ENCODE measurements at regions not wholly inside any gene's neighbourhood (a gene's known extent, or its start where the extent isn't known, plus 50 kb on each side); places are given as distances from the start of the nearest gene placed in this dataset.
A peak's percentile ranks its signal among the peaks of the same experiment; 100 is the strongest.

DNA sequence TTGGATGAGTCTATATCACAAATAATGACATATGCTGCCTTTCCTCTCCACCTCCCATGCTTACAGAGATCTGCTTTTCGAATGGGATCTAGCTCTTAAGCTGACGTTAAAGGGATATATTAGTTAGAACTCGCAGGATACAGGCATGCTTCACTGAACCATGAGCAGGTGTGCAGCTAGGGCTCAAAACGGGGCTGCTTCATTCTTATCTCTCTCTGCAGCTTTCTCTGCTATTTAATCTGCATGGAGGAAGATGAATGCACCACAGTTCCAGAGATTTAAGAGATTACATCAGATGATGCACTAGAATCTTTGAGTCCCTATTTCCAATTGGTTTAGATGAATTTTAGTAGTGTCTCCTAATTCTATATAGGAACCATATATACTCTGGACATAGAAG, 327.0 kb downstream of the RAD51AP2 start:
- Histone ChIP-seq H3K27me3 (ENCODE audit: insufficient read depth, low read depth, severe bottlenecking) (no peaks in the 10 kb centered on the region), H3K9me3 (ENCODE audit: severe bottlenecking) (no peaks in the 10 kb centered on the region), H3K27ac (no peak overlapping the region), H3K36me3 (no peaks in the 10 kb centered on the region), H3K4me3 (ENCODE audit: low read depth, low read length) (no peak overlapping the region)
- peak; percentile 87 for DNase-seq
- TF ChIP-seq, protein P1, sequence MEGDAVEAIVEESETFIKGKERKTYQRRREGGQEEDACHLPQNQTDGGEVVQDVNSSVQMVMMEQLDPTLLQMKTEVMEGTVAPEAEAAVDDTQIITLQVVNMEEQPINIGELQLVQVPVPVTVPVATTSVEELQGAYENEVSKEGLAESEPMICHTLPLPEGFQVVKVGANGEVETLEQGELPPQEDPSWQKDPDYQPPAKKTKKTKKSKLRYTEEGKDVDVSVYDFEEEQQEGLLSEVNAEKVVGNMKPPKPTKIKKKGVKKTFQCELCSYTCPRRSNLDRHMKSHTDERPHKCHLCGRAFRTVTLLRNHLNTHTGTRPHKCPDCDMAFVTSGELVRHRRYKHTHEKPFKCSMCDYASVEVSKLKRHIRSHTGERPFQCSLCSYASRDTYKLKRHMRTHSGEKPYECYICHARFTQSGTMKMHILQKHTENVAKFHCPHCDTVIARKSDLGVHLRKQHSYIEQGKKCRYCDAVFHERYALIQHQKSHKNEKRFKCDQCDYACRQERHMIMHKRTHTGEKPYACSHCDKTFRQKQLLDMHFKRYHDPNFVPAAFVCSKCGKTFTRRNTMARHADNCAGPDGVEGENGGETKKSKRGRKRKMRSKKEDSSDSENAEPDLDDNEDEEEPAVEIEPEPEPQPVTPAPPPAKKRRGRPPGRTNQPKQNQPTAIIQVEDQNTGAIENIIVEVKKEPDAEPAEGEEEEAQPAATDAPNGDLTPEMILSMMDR (IDR thresholded peaks at IDR 0.05; ENCODE audit: low read depth, low read length): no peak

DNA sequence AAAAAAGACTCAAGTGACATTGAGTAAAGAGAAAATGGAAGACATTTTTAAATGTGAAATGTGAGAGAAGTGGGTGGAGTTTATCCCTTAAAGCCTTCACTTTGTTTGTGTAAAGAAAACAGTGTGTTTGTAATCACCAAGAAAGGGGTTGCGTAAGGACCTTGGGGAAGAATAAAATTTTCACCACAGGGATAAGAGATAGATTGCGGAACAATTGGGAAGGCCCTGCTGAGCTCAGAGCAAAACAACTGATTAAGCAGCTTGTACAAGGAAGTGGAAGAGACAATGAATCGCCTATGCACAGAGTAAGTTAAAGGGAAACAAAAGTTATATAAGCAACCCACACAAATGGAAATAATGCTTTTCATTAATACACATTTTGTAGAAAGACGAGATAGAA, 327.7 kb downstream of the RAD51AP2 start:
- H3K27me3 ChIP-seq (ENCODE audit: insufficient read depth, low read depth, severe bottlenecking): no peaks in the 10 kb centered on the region
- H3K27ac ChIP-seq: no peak overlapping the region
- H3K9me3 ChIP-seq (ENCODE audit: severe bottlenecking): no peaks in the 10 kb centered on the region
- no peak for DNase-seq
- no peaks in the 10 kb centered on the region for H3K36me3 ChIP-seq
- TF ChIP-seq, protein P1 (IDR thresholded peaks at IDR 0.05; ENCODE audit: low read depth, low read length): no peak
- H3K4me3 ChIP-seq (ENCODE audit: low read depth, low read length): no peak overlapping the region

DNA sequence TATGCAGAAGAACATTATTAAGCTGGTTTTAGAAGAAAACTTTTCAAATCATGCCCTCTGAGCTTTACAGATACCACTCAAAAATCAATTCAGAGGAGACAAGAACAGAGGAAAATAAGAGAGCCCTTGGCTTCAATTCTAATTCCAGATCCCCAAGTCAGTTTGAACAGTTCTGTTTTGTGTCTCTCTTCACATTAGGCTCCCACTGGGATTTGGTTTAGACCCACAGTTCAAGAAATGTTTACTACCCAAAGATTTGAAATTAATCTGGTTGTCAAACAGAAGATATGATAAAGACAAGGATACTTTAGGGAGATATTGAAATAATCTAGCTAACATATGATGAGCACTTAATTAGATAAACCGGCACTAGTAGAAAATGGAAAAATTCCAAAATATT, 329.5 kb downstream of the RAD51AP2 start:
- TF ChIP-seq, protein P1 (IDR thresholded peaks at IDR 0.05; ENCODE audit: low read depth, low read length): no peak
- no peaks in the 10 kb centered on the region for H3K27me3 ChIP-seq (ENCODE audit: insufficient read depth, low read depth, severe bottlenecking)
- no peak for DNase-seq
- H3K27ac ChIP-seq: no peak overlapping the region
- no peaks in the 10 kb centered on the region for H3K36me3 ChIP-seq
- H3K4me3 ChIP-seq (ENCODE audit: low read depth, low read length): no peak overlapping the region
- H3K9me3 ChIP-seq (ENCODE audit: severe bottlenecking): no peaks in the 10 kb centered on the region

DNA sequence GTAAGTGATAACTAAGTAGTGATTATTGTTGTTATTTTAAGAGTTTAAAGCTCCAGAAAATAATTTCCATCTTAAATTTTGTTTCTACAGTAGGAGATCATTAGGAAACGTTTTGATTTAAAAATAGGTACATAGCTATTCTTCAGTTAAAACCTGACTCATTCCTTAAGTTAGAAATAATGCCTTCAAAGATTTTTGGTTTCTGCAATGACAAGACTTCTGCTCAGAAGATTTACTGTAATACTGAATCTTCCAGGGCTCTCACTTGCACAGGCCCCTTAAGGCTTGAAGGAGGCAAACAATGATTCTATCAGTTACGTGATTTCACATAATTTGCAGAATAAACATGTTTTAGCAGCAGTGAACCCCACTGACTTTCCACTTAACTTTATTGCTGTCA, 333.7 kb downstream of the RAD51AP2 start:
- DNase-seq: no peak
- no peak overlapping the region for H3K4me3 ChIP-seq (ENCODE audit: low read depth, low read length)
- no peaks in the 10 kb centered on the region for H3K27me3 ChIP-seq (ENCODE audit: insufficient read depth, low read depth, severe bottlenecking)
- no peak overlapping the region for H3K27ac ChIP-seq
- no peaks in the 10 kb centered on the region for H3K36me3 ChIP-seq
- TF ChIP-seq, protein P1 (IDR thresholded peaks at IDR 0.05; ENCODE audit: low read depth, low read length): no peak
- H3K9me3 ChIP-seq (ENCODE audit: severe bottlenecking): no peaks in the 10 kb centered on the region

DNA sequence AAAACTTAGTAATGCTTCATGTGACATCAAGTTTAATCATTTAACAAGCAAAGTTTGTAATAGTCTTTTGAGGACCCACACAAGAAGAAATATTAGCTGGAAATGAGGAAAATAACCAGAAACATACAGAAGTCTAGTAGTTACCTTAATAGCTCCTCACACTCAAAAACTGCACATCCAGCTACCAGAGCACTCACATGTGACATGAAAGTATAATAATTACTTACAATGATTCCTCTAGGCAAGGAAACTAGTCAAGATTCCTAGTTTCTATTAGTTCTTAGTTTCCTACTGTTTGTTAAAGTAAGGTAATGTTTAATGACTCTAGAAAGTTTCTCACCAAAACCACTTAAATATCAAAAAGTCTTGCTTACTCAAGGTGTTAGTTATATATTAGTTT, 335.8 kb downstream of the RAD51AP2 start:
- H3K4me3 ChIP-seq (ENCODE audit: low read depth, low read length): no peak overlapping the region
- no peaks in the 10 kb centered on the region for H3K36me3 ChIP-seq
- H3K27me3 ChIP-seq (ENCODE audit: insufficient read depth, low read depth, severe bottlenecking): no peaks in the 10 kb centered on the region
- no peaks in the 10 kb centered on the region for H3K9me3 ChIP-seq (ENCODE audit: severe bottlenecking)
- TF ChIP-seq, protein P1 (IDR thresholded peaks at IDR 0.05; ENCODE audit: low read depth, low read length): no peak
- DNase-seq: no peak
- no peak overlapping the region for H3K27ac ChIP-seq

DNA sequence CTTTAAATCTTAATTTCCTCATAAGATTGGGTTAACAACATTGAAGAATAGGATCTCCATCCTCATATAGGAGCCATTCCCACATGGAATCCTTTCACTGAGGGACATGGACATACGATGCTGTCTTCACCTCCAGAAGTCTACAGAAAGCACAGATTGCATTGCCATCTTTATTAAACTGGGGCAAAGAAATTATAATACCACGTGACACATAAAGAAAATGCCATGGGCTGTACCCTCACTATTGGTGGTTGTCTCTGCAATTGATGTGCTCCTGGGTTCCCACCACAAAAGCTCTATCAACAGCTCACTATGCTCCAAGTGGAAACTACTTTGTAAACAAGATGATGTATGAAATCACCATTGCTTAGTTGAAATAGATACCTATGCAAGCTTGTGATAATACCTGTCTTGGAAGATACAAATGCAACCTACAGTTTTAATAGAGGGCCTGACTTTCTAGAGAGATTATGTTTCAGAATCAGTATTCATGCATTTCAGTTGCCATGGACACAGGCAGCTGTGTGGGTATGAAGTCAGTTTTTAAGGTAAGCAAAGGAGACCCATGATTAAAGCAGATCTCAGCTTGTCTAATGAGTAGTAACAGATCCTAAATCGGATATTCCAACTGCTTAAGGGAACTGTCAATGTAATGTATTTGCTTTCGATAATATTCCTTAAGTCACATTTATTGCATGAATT, 337.0 kb downstream of the RAD51AP2 start:
- DNase-seq: no peak
- Histone ChIP-seq H3K4me3 (ENCODE audit: low read depth, low read length) (no peak overlapping the region), H3K27ac (no peak overlapping the region), H3K27me3 (ENCODE audit: insufficient read depth, low read depth, severe bottlenecking) (no peaks in the 10 kb centered on the region), H3K36me3 (no peaks in the 10 kb centered on the region), H3K9me3 (ENCODE audit: severe bottlenecking) (no peaks in the 10 kb centered on the region)
- TF ChIP-seq, protein P1 (IDR thresholded peaks at IDR 0.05; ENCODE audit: low read depth, low read length): no peak

All from WERI-Rb-1 (cell line).